CD14-positive monocyte (primary cell): ENCODE measurements at regions not wholly inside any gene's neighbourhood (a gene's known extent, or its start where the extent isn't known, plus 50 kb on each side); places are given as distances from the start of the nearest gene placed in this dataset.

Source experiments
- DNase-seq, 3 donors: peaks; one replicate each; pipeline ENCODE4 v3.0.0-alpha.2; 2011 to 2022
- H2AFZ ChIP-seq: 2 replicates; pipeline ENCODE4 v1.6.0; 2012; ENCODE audit warnings: mild to moderate bottlenecking, low read depth, low read length, inconsistent platforms; ENCODE audit not compliant: insufficient read depth, poor library complexity, severe bottlenecking
- H3K27ac ChIP-seq, 2 donors: 1 replicate in 1 of 2; 2 replicates in 1 of 2; pipeline ENCODE4 v1.5.1; 2012 to 2013; ENCODE audit warnings: low read length in 2 of 2, control low read depth in 1 of 2, inconsistent platforms in 1 of 2, low read depth in 1 of 2, mild to moderate bottlenecking in 1 of 2
- H3K27me3 ChIP-seq, 2 donors: one replicate each; pipeline versions ENCODE4 v1.6.0 to v1.6.1; 2011 to 2013; ENCODE audit warnings: low read length in 2 of 2; ENCODE audit not compliant: control insufficient read depth in 2 of 2, insufficient read depth in 2 of 2
- H3K36me3 ChIP-seq, 2 donors: replicated peaks in 1 of 2; 1 replicate in 1 of 2; 2 replicates in 1 of 2; pipeline versions ENCODE4 v1.5.1 to v1.6.1; 2012 to 2013; ENCODE audit warnings: low read length in 2 of 2, control low read depth in 1 of 2, inconsistent platforms in 1 of 2, mild to moderate bottlenecking in 1 of 2; ENCODE audit not compliant: insufficient read depth in 2 of 2, control insufficient read depth in 1 of 2
- H3K4me1 ChIP-seq, 2 donors: 1 replicate in 1 of 2; 2 replicates in 1 of 2; pipeline versions ENCODE4 v1.5.1 to v1.6.1; 2012 to 2013; ENCODE audit warnings: low read length in 2 of 2, control low read depth in 1 of 2, inconsistent platforms in 1 of 2, mild to moderate bottlenecking in 1 of 2, moderate library complexity in 1 of 2; ENCODE audit not compliant: insufficient read depth in 2 of 2, control insufficient read depth in 1 of 2
- H3K4me2 ChIP-seq: replicated peaks from 2 replicates; pipeline ENCODE3; 2012; ENCODE audit warnings: low read length, moderate library complexity, mild to moderate bottlenecking; ENCODE audit not compliant: poor library complexity, severe bottlenecking; ENCODE audit errors: extremely low read depth
- H3K4me3 ChIP-seq, 3 experiments: fragments of 200-600 bp in 1 of 3; sonication (generic) in 1 of 3; replicated peaks in 1 of 3; 1 replicate in 2 of 3; 2 replicates in 1 of 3; pipeline ENCODE4 v1.5.1; 2011 to 2013; ENCODE audit warnings: low read length in 3 of 3, mild to moderate bottlenecking in 3 of 3, control low read depth in 2 of 3, low read depth in 2 of 3, inconsistent platforms in 1 of 3, moderate library complexity in 1 of 3
- H3K79me2 ChIP-seq: 2 replicates; pipeline ENCODE4 v1.6.0; 2012; ENCODE audit warnings: mild to moderate bottlenecking, control low read depth, inconsistent platforms, low read length, moderate library complexity; ENCODE audit not compliant: insufficient read depth
- H3K9ac ChIP-seq: 2 replicates; pipeline ENCODE4 v1.6.0; 2017; ENCODE audit warnings: low read length, mild to moderate bottlenecking; ENCODE audit not compliant: insufficient read depth, poor library complexity, severe bottlenecking
- H3K9me3 ChIP-seq, 2 donors: replicated peaks in 1 of 2; 1 replicate in 1 of 2; 2 replicates in 1 of 2; pipeline versions ENCODE4 v1.5.1 to v1.6.1; 2012 to 2013; ENCODE audit warnings: low read length in 2 of 2, control low read depth in 1 of 2; ENCODE audit not compliant: control insufficient read depth in 1 of 2, insufficient read depth in 1 of 2
- H4K20me1 ChIP-seq: 2 replicates; pipeline ENCODE4 v1.6.0; 2012; ENCODE audit warnings: mild to moderate bottlenecking, low read length, control low read depth, moderate library complexity; ENCODE audit not compliant: insufficient read depth
- H3K27ac Mint-ChIP-seq, 7 donors: one replicate each; pipeline ENCODE4 v1.8.0; 2020; ENCODE audit warnings: mild to moderate bottlenecking in 7 of 7, mixed read lengths in 7 of 7, moderate library complexity in 6 of 7, inconsistent platforms in 2 of 7
- H3K27me3 Mint-ChIP-seq, 3 donors: one replicate each; pipeline ENCODE4 v1.8.0; 2021 to 2022; ENCODE audit warnings: low read depth in 3 of 3, mild to moderate bottlenecking in 3 of 3, mixed read lengths in 3 of 3, moderate library complexity in 3 of 3, inconsistent platforms in 1 of 3
- H3K36me3 Mint-ChIP-seq, 2 donors: one replicate each; pipeline ENCODE4 v1.8.0; 2020; ENCODE audit warnings: mixed read lengths in 2 of 2, inconsistent platforms in 1 of 2, mild to moderate bottlenecking in 1 of 2
- H3K4me1 Mint-ChIP-seq: one replicate; pipeline ENCODE4 v1.8.0; 2020; ENCODE audit warnings: mild to moderate bottlenecking, mixed read lengths
- H3K4me3 Mint-ChIP-seq, 2 donors: one replicate each; pipeline ENCODE4 v1.8.0; 2020; ENCODE audit warnings: mild to moderate bottlenecking in 2 of 2, mixed read lengths in 2 of 2, moderate library complexity in 1 of 2
- H3K9me3 Mint-ChIP-seq, 7 donors: one replicate each; pipeline ENCODE4 v1.8.0; 2020 to 2022; ENCODE audit warnings: mixed read lengths in 7 of 7, mild to moderate bottlenecking in 6 of 7, moderate library complexity in 6 of 7, inconsistent platforms in 2 of 7
- CTCF ChIP-seq: fragments of 200-600 bp; IDR thresholded peaks from one replicate; pipeline ENCODE4 v1.8.0; 2022; ENCODE audit warnings: antibody characterized with exemption, mild to moderate bottlenecking
- WGBS: methylation state at CpG from one replicate; pipeline ENCODE4 v1.1.5; 2013; ENCODE audit warnings: missing lambda C conversion rate; ENCODE audit not compliant: insufficient coverage; 5-methylcytosine and 5-hydroxymethylcytosine counted together
- intact Hi-C, 2 donors: fragments of 100-400 bp; cut with micrococcal nuclease; formaldehyde crosslinking; loops; one replicate each; pipeline versions ENCODE4 v1.15.0 to v1.15.1; 2023

DNA sequence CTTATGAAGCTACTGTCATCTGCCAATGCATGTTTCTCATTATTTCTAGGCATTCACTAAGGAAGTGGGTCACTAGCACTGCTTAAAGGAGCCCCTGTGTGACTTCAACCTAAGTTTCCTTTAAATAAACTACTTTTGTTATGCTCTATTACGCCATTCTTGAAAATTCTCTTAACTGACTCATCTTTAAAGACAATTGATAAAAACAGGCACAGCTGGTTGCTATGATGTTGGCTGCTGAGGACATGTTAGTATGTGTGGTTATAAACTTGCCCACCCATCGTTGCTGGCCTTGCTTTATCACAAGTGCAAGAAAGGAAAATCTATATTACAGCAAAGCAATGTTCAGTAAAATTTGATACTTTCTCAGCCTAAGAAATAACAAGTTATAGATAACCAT, 75.8 kb upstream of the CNTNAP4 start:
- H3K4me2 ChIP-seq = no peak overlapping the region
- H3K36me3 ChIP-seq = no peaks in the 10 kb centered on the region
- no peak overlapping the region for H2AFZ ChIP-seq
- H3K27ac Mint-ChIP-seq = no peak overlapping the region
- peaks cover 2 to 9% (median 5%) of the 10 kb centered on the region in 7 donors for H3K9me3 Mint-ChIP-seq
- no peaks in the 10 kb centered on the region for H4K20me1 ChIP-seq
- peaks cover 0 to 9% of the 10 kb centered on the region in 2 donors for H3K9me3 ChIP-seq
- H3K9ac ChIP-seq = no peak overlapping the region
- no peaks in the 10 kb centered on the region for H3K4me1 Mint-ChIP-seq
- H3K4me1 ChIP-seq = no peaks in the 10 kb centered on the region
- no peaks in the 10 kb centered on the region for H3K79me2 ChIP-seq
- no peak overlapping the region for H3K4me3 Mint-ChIP-seq
- no peaks in the 10 kb centered on the region for H3K27me3 Mint-ChIP-seq
- no peak overlapping the region for H3K27ac ChIP-seq
- WGBS = no CpG with 5 or more reads among the region's 2 CpGs
- no peaks in the 10 kb centered on the region for H3K27me3 ChIP-seq
- intact Hi-C loops = no loop called here
- H3K4me3 ChIP-seq = no peak overlapping the region
- DNase-seq = no peak
- TF ChIP-seq CTCF = no peak
- no peaks in the 10 kb centered on the region for H3K36me3 Mint-ChIP-seq

DNA sequence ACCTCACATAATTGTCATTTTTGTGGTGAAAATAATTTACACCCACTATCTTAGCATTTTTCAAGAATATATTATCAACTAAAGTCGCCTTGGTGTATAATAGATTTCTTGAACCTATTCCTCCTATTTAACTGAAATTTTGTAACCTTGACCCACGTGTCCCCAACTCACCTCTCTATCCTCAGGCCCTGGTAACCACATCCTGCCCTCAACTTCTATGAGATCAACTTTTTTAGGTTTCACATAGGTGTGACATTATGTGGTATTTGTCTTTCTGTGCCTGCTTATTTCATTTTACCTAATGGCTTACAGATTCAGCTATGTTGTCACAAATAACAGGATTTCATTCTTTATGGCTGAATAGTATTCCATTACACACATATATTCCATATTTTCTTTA, 73.0 kb upstream of the CNTNAP4 start:
- H4K20me1 ChIP-seq = no peaks in the 10 kb centered on the region
- H3K27ac Mint-ChIP-seq = no peak overlapping the region
- H3K4me1 ChIP-seq = no peaks in the 10 kb centered on the region
- DNase-seq = no peak
- no peaks in the 10 kb centered on the region for H3K27me3 Mint-ChIP-seq
- H3K36me3 Mint-ChIP-seq = no peaks in the 10 kb centered on the region
- H3K9ac ChIP-seq = no peak overlapping the region
- H3K4me2 ChIP-seq = no peak overlapping the region
- H3K36me3 ChIP-seq = no peaks in the 10 kb centered on the region
- H3K4me1 Mint-ChIP-seq = no peaks in the 10 kb centered on the region
- peaks cover 1 to 6% (median 4%) of the 10 kb centered on the region in 7 donors for H3K9me3 Mint-ChIP-seq
- H3K79me2 ChIP-seq = no peaks in the 10 kb centered on the region
- peaks cover 0 to 9% of the 10 kb centered on the region in 2 donors for H3K9me3 ChIP-seq
- TF ChIP-seq CTCF = no peak
- no peak overlapping the region for H3K27ac ChIP-seq
- no peak overlapping the region for H2AFZ ChIP-seq
- no CpG with 5 or more reads among the region's 2 CpGs for WGBS
- no peak overlapping the region for H3K4me3 ChIP-seq
- H3K4me3 Mint-ChIP-seq = no peak overlapping the region
- H3K27me3 ChIP-seq = no peaks in the 10 kb centered on the region
- intact Hi-C loops = no loop called here
